ENCODE measurements at regions not wholly inside any gene's neighbourhood (a gene's known extent, or its start where the extent isn't known, plus 50 kb on each side); places are given as distances from the start of the nearest gene placed in this dataset.

DNA sequence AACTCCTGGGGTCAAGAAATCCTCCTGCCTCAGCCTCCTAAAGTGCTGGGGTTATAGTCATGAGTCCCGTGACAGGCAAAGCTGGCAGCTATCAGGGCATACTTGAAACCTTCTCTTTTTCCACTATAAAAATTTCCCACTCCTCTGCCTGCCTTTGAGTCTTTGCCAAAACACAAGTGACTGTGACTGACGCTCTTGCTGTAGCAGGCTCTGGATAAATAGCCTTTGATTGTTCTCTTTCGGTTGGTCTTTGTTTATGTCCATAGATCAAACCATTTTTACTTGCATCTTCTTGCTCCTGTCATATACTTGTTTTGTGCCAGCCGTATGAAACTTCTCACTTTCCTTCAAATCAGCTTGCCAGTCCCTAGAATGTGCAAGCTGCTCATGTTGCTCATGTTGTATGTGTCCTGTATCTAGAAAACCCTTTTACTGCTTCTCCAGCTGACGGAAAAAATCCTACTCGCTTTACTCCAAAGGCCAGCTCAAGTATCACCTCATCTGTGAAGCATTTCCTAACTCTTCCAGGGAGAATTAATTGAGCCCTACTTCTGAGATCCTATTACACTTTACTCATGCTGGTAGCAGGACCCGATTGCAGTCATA lies 73.1 kb downstream of the RESF1 start:
- peak; percentile 45 for DNase-seq (ENCODE audit: low read depth)
- H3K4me3 ChIP-seq (ENCODE audit: low read depth, low read length) = no peak overlapping the region
- TF ChIP-seq, protein P1, sequence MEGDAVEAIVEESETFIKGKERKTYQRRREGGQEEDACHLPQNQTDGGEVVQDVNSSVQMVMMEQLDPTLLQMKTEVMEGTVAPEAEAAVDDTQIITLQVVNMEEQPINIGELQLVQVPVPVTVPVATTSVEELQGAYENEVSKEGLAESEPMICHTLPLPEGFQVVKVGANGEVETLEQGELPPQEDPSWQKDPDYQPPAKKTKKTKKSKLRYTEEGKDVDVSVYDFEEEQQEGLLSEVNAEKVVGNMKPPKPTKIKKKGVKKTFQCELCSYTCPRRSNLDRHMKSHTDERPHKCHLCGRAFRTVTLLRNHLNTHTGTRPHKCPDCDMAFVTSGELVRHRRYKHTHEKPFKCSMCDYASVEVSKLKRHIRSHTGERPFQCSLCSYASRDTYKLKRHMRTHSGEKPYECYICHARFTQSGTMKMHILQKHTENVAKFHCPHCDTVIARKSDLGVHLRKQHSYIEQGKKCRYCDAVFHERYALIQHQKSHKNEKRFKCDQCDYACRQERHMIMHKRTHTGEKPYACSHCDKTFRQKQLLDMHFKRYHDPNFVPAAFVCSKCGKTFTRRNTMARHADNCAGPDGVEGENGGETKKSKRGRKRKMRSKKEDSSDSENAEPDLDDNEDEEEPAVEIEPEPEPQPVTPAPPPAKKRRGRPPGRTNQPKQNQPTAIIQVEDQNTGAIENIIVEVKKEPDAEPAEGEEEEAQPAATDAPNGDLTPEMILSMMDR (IDR thresholded peaks at IDR 0.05; ENCODE audit: insufficient read depth, low read length) = no peak

DNA sequence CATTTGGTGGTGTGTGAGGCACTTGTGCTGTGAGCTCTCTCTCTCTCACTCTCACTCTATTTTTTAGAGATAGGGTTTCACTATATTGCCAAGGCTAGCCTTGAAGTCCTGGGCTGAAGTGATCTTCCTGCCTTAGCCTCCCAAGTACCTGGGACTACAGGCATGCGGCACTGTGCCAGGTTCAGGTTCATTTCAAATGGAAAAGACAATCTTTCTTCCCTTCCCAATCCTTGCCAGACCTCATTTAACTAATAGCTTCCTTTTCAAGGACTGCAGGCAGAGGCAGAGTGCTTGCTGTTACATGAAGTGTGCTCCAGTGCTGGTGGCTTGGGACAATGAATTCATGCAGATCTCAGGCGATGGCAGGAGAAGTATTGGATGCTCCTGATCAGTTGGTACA lies 73.2 kb upstream of the BICD1 start:
- no peak for DNase-seq (ENCODE audit: low read depth)
- TF ChIP-seq, protein P1 (IDR thresholded peaks at IDR 0.05; ENCODE audit: insufficient read depth, low read length) = no peak
- H3K4me3 ChIP-seq (ENCODE audit: low read depth, low read length) = no peak overlapping the region

DNA sequence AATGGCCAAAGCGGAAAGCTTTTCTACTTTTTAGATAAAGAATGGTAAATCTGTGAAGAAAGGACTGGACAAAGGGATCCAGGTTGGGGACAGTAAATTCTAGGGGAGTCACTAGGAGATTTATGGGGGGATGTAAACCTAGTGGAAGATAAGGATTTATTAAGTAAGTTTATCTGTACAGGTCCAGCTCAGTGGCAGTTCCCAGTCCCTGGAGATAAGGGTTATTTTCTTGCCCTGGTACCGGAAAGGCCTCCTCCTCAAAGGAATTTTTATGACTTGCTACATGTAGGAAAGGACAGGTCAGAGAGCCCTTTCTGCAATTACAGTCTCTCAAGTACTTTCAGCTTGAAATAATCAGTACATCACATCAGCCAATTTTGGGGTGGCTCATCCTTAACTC lies 72.6 kb upstream of the BICD1 start:
- DNase-seq (ENCODE audit: low read depth) = no peak
- TF ChIP-seq, protein P1 (IDR thresholded peaks at IDR 0.05; ENCODE audit: insufficient read depth, low read length) = no peak

DNA sequence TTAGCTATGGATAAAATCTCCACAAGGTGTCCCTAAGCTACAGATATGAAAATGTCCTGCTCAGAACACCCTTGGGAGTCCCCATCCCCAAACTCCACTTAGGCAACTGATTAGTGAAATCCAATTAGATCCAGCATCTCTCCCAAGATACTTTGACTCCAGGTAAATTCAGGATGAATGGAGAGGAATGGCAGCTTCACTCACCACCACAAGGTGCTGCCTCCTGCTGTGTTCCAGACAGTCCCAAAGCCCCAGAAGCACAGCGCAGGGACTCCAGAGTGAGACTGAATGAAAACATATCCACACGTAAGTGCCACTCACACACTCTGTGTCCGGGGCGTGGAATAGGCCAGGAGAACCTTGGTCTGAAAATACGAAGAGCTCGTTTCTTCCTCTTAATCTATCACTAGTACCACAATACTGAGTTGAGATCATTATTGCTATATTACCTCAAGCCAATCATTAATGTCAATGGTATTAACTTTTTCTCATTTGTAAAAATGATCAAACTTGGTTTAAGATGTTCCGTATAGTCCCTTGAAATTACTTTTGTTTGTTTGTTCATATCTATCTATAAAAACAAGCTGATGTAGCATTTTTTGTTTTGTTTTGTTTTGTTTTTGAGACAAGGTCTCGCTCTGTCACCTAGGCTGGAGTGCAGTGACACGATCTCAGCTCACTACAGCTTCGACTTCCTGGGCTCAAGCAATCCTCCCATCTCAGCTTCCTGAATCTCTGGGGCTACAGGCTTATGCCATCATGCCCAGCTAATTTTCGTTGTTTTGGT lies 70.0 kb upstream of the BICD1 start:
- DNase-seq (ENCODE audit: low read depth) = no peak
- H3K4me3 ChIP-seq (ENCODE audit: low read depth, low read length) = no peak overlapping the region
- TF ChIP-seq, protein P1 (IDR thresholded peaks at IDR 0.05; ENCODE audit: insufficient read depth, low read length) = peak; percentile 8

More for the DNA sequence above, 72.6 kb upstream of the BICD1 start:
- H3K4me3 ChIP-seq (ENCODE audit: low read depth, low read length) = no peak overlapping the region

DNA sequence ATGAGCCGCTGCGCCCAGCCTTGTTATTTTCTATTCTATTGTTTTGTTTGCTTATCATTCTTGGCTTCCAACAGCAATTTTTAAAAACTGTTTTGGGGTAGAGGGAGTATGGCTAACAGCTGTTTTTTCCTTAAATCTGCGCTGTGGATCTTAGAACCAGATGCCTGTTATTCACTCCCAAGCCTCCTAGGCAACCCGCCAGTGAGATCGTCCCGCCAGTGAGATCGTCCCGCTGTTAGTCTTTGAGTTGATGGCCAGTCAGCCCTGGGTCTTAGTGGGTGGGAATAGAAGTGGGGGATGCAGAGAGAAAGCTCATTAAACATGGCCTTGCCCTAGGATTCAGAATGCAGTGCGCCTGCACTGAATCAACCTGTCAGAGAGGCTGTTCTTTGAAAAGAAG lies 67.3 kb upstream of the BICD1 start:
- DNase-seq (ENCODE audit: low read depth) = peak; percentile 52
- H3K4me3 ChIP-seq (ENCODE audit: low read depth, low read length) = no peak overlapping the region
- TF ChIP-seq, protein P1 (IDR thresholded peaks at IDR 0.05; ENCODE audit: insufficient read depth, low read length) = no peak

DNA sequence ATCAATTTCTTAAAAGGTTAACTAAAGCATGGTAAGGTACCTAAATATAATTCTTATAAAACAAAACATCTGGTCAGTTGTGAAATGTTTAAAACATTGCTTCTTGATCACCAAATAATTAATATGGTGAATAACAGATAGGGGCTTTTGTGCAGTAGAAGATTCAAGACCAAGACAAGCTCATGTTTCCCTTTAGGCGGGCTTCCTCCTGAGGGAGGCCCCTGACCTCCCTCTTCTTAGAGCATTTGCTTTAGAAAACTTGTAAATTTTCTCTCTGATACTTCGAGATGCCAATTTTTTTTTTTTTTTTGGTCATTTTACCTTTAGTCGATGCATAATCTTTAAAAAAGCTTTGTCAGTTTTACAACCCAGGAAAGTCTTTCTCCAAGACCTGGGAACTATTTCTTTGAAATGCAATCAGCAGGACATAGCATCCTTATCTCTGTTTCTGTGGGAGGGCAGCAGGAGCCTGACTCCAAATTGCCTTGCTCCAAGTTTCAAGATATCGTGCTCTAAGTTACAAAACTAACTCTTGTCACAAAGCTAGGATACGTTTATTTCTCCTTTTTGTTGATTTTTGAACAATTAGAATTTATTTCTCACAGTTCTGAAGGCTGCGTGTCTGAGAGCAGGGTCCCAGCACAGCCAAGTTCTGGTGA lies 66.6 kb upstream of the BICD1 start:
- no peak overlapping the region for H3K4me3 ChIP-seq (ENCODE audit: low read depth, low read length)
- DNase-seq (ENCODE audit: low read depth) = peak; percentile 19
- TF ChIP-seq, protein P1 (IDR thresholded peaks at IDR 0.05; ENCODE audit: insufficient read depth, low read length) = no peak

Measured in fibroblast of the aortic adventitia (primary cell).